ENCODE measurements at regions not wholly inside any gene's neighbourhood (a gene's known extent, or its start where the extent isn't known, plus 50 kb on each side); places are given as distances from the start of the nearest gene placed in this dataset.
A peak's percentile ranks its signal among the peaks of the same experiment; 100 is the strongest.

DNA sequence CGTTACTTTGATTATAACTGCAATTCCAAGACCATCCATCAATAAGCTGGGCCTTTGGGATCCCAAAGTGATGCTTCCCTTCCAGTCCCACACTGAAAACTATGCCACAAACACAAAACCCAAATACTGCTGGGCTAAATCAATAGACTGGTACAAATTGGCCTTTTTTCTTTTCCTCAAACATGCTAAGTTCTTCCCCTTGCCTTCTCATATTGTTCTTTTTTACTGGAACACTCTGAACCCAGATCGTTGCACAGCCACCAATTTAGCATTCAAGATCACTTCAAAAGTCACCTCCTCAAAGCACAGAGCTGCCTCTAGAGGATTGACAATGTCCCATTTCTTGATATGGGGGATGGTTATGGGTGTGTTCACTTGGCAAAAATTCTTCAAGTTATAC lies 66.0 kb downstream of the ACTL7B start:
- peaks cover 13% of the 10 kb centered on the region for H3K4me1 ChIP-seq
- H3K4me3 ChIP-seq, result no peak overlapping the region
- no peaks in the 10 kb centered on the region for H3K36me3 ChIP-seq
- no peak overlapping the region for H3K27ac ChIP-seq
- H3K27me3 ChIP-seq, result no peaks in the 10 kb centered on the region
- H3K9me3 ChIP-seq, result no peaks in the 10 kb centered on the region
- TF ChIP-seq CTCF (IDR thresholded peaks at IDR 0.05) (no peak), POLR2A (IDR thresholded peaks at IDR 0.05) (no peak), POLR2AphosphoS5 (IDR thresholded peaks at IDR 0.05; ENCODE audit: insufficient read depth in 1 of 2, low read depth in 1 of 2) (no peak)
- no peak for DNase-seq (ENCODE audit: extremely low spot score in 2 of 2)
- intact Hi-C loops (cut with DNase I), result no loop called here

DNA sequence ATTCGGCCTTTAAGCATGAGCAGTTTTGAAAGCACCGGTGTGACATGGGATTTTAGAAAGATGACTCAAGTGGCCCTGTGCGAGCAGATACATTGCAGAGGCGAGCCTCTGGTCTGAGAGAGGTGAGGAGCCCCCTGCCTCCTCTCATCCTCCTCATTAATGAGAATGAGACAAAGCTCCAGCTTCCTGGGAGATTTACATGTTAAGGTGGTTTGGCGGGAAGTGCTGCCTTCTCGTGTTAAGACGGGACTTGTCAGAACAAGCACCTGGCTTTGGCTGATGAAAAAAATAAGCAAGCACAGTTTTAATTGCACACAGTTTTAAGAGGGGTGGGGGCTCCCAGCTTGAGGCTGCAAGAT lies 68.1 kb downstream of the ACTL7B start:
- H3K9me3 ChIP-seq, result no peaks in the 10 kb centered on the region
- H3K4me3 ChIP-seq, result no peak overlapping the region
- no peaks in the 10 kb centered on the region for H3K36me3 ChIP-seq
- intact Hi-C loops (cut with DNase I), result no loop called here
- H3K27ac ChIP-seq, result peak overlapping the region; percentile 1
- no peak for DNase-seq (ENCODE audit: extremely low spot score in 2 of 2)
- peaks cover 13% of the 10 kb centered on the region for H3K4me1 ChIP-seq
- no peaks in the 10 kb centered on the region for H3K27me3 ChIP-seq
- TF ChIP-seq POLR2AphosphoS5 (IDR thresholded peaks at IDR 0.05; ENCODE audit: insufficient read depth in 1 of 2, low read depth in 1 of 2) (no peak), CTCF (IDR thresholded peaks at IDR 0.05) (no peak), POLR2A (IDR thresholded peaks at IDR 0.05) (no peak)

- Histone ChIP-seq H3K9me3 (no peaks in the 10 kb centered on the region), H3K27me3 (no peaks in the 10 kb centered on the region), H3K4me1 (peaks cover 13% of the 10 kb centered on the region), H3K27ac (peak overlapping the region; percentile 1), H3K4me3 (no peak overlapping the region), H3K36me3 (no peaks in the 10 kb centered on the region)
- intact Hi-C loops (cut with DNase I), result no loop called here
- no peak for DNase-seq (ENCODE audit: extremely low spot score in 2 of 2)
- no peak for TF ChIP-seq CTCF (IDR thresholded peaks at IDR 0.05)
- TF ChIP-seq POLR2AphosphoS5 (IDR thresholded peaks at IDR 0.05; ENCODE audit: insufficient read depth in 1 of 2, low read depth in 1 of 2), result peak in 1 of 2 donors; percentile 34
- no peak for TF ChIP-seq POLR2A (IDR thresholded peaks at IDR 0.05)
Observed at GRCh38 chr9:108786901-108787689, 68.7 kb downstream of the ACTL7B start.

DNA sequence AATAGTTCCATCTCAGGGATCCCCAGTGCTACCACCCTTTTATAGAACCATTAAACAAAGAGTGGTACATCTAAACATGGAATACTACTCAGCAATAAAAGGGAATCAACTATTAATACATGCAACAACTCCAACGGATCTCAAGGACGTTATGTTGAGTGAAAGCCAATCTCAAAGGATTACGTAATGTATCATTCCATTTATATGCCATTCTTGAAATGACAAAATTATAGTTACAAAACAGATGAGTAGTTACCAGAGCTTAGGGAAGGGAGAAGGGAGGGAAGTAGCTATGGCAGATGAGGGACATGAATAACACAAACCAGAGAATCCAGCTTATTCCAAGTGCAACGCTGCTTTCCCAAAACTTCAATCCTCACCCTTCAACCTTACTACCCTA lies 69.5 kb downstream of the ACTL7B start:
- no peaks in the 10 kb centered on the region for H3K9me3 ChIP-seq
- H3K4me3 ChIP-seq, result no peak overlapping the region
- intact Hi-C loops (cut with DNase I), result no loop called here
- DNase-seq (ENCODE audit: extremely low spot score in 2 of 2), result no peak
- peaks cover 13% of the 10 kb centered on the region for H3K4me1 ChIP-seq
- no peaks in the 10 kb centered on the region for H3K27me3 ChIP-seq
- TF ChIP-seq POLR2AphosphoS5 (IDR thresholded peaks at IDR 0.05; ENCODE audit: insufficient read depth in 1 of 2, low read depth in 1 of 2) (no peak), POLR2A (IDR thresholded peaks at IDR 0.05) (no peak), CTCF (IDR thresholded peaks at IDR 0.05) (no peak)
- no peaks in the 10 kb centered on the region for H3K36me3 ChIP-seq
- no peak overlapping the region for H3K27ac ChIP-seq

DNA sequence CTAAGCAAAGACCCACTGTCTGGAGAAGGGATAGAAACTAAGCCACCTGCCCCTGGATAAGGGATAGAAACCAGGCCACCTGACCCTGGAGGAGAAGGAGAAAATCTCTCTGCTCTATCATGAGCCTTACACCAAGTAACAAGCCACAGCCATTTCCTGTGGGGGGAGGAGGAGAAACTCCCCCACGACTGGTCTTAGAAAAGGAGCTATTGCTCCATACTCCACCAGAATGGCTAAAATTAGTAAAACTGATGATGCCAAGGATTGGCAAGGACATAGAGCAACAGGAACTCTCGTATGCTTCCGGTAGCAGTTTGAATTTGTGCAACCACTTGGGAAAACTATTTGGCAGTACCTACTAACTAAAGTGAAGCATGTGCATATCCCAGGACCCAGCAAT lies 70.8 kb downstream of the ACTL7B start:
- no peaks in the 10 kb centered on the region for H3K36me3 ChIP-seq
- peaks cover 13% of the 10 kb centered on the region for H3K4me1 ChIP-seq
- no peak for DNase-seq (ENCODE audit: extremely low spot score in 2 of 2)
- no peaks in the 10 kb centered on the region for H3K27me3 ChIP-seq
- H3K4me3 ChIP-seq, result no peak overlapping the region
- H3K9me3 ChIP-seq, result no peaks in the 10 kb centered on the region
- intact Hi-C loops (cut with DNase I), result no loop called here
- H3K27ac ChIP-seq, result no peak overlapping the region
- no peak for TF ChIP-seq POLR2AphosphoS5 (IDR thresholded peaks at IDR 0.05; ENCODE audit: insufficient read depth in 1 of 2, low read depth in 1 of 2)
- TF ChIP-seq CTCF (IDR thresholded peaks at IDR 0.05), result no peak
- TF ChIP-seq POLR2A (IDR thresholded peaks at IDR 0.05), result no peak

All from vagina (tissue), 2 donors.